ENCODE measurements at regions not wholly inside any gene's neighbourhood (a gene's known extent, or its start where the extent isn't known, plus 50 kb on each side); places are given as distances from the start of the nearest gene placed in this dataset.

GRCh38 chr4:24659241-24659961, 75.0 kb upstream of the DHX15 start:
- no peaks in the 10 kb centered on the region for H3K9me3 ChIP-seq
- no peaks in the 10 kb centered on the region for H3F3A ChIP-seq (replicated peaks; ENCODE audit: insufficient read depth)
- no peaks in the 10 kb centered on the region for H3K79me2 ChIP-seq (ENCODE audit: insufficient read depth)
- H3K36me3 ChIP-seq (replicated peaks in 1 of 2; ENCODE audit: control insufficient read depth in 1 of 2, insufficient read depth in 2 of 2, low read length in 1 of 2), result no peaks in the 10 kb centered on the region
- no peaks in the 10 kb centered on the region for H4K20me1 ChIP-seq (ENCODE audit: insufficient read depth)
- 33% methylated on average over 3 of the region's 3 CpGs for WGBS (ENCODE audit: low lambda C conversion rate)
- no peak for DNase-seq
- no peaks in the 10 kb centered on the region for H3K27me3 ChIP-seq (ENCODE audit: insufficient read depth)
- H3K9ac ChIP-seq, result no peak overlapping the region
- H2AFZ ChIP-seq (ENCODE audit: low read depth), result no peak overlapping the region
- H3K4me1 ChIP-seq (ENCODE audit: control insufficient read depth in 1 of 2, insufficient read depth in 2 of 2, low read depth in 1 of 2, low read length in 1 of 2), result no peaks in the 10 kb centered on the region
- no peak overlapping the region for H3K4me2 ChIP-seq
- H3K4me3 ChIP-seq (ENCODE audit: low read depth in 2 of 2, low read length in 1 of 2), result no peak overlapping the region
- TF ChIP-seq RXRA (IDR thresholded peaks at IDR 0.05; ENCODE audit: borderline replicate concordance, low read depth) (no peak), MEF2A (IDR thresholded peaks at IDR 0.05; ENCODE audit: borderline replicate concordance, low read depth) (no peak), EZH2phosphoT487 (IDR thresholded peaks at IDR 0.05; ENCODE audit: borderline replicate concordance, low read depth) (no peak), USF1 (IDR thresholded peaks at IDR 0.05; ENCODE audit: borderline replicate concordance, low read depth) (no peak), EP300 (IDR thresholded peaks at IDR 0.05; ENCODE audit: borderline replicate concordance in 1 of 2, low read depth in 1 of 2, low read length in 1 of 2) (no peak), GABPA (IDR thresholded peaks at IDR 0.05; ENCODE audit: low read depth) (no peak), REST (IDR thresholded peaks at IDR 0.05; ENCODE audit: low read depth, low read length) (no peak), SIN3A (IDR thresholded peaks at IDR 0.05; ENCODE audit: borderline replicate concordance, low read depth, low read length) (no peak), RAD21 (IDR thresholded peaks at IDR 0.05; ENCODE audit: low read length) (no peak), SMC3 (IDR thresholded peaks at IDR 0.05; ENCODE audit: low read depth, low read length) (no peak), NRF1 (IDR thresholded peaks at IDR 0.05; ENCODE audit: low read depth, low read length) (no peak)
- no peaks in the 10 kb centered on the region for H3K9me2 ChIP-seq
- H3K27ac ChIP-seq (ENCODE audit: low read depth in 2 of 2, low read length in 1 of 2), result no peak overlapping the region
- ChIA-PET POLR2A (no interaction called here), CTCF (no interaction called here)

GRCh38 chr4:24662056-24662455, 77.7 kb upstream of the DHX15 start:
- Histone ChIP-seq H3K9me2 (no peaks in the 10 kb centered on the region), H3K27ac (ENCODE audit: low read depth in 2 of 2, low read length in 1 of 2) (no peak overlapping the region), H3K79me2 (ENCODE audit: insufficient read depth) (no peaks in the 10 kb centered on the region), H3K4me1 (ENCODE audit: control insufficient read depth in 1 of 2, insufficient read depth in 2 of 2, low read depth in 1 of 2, low read length in 1 of 2) (no peaks in the 10 kb centered on the region), H3K4me3 (ENCODE audit: low read depth in 2 of 2, low read length in 1 of 2) (no peak overlapping the region), H3F3A (replicated peaks; ENCODE audit: insufficient read depth) (no peaks in the 10 kb centered on the region), H3K36me3 (replicated peaks in 1 of 2; ENCODE audit: control insufficient read depth in 1 of 2, insufficient read depth in 2 of 2, low read length in 1 of 2) (no peaks in the 10 kb centered on the region), H3K9me3 (no peaks in the 10 kb centered on the region), H4K20me1 (ENCODE audit: insufficient read depth) (no peaks in the 10 kb centered on the region), H3K27me3 (ENCODE audit: insufficient read depth) (no peaks in the 10 kb centered on the region; the same call in 1 of the 2 replicates), H3K9ac (no peak overlapping the region), H2AFZ (ENCODE audit: low read depth) (no peak overlapping the region), H3K4me2 (no peak overlapping the region)
- ChIA-PET POLR2A (no interaction called here), CTCF (interaction anchor here (1.4 kb wide), 1 partner anchor 25 kb away, joined by 3 read pairs; no protein-coding TSS in a partner anchor)
- TF ChIP-seq MXI1 (IDR thresholded peaks at IDR 0.05; ENCODE audit: low read depth, low read length) (no peak), ZBTB33 (IDR thresholded peaks at IDR 0.05; ENCODE audit: borderline replicate concordance, low read depth) (no peak), CHD2 (IDR thresholded peaks at IDR 0.05; ENCODE audit: low read length, partially characterized antibody) (no peak), REST (IDR thresholded peaks at IDR 0.05; ENCODE audit: low read depth, low read length) (no peak)
- WGBS (ENCODE audit: low lambda C conversion rate), result 10% methylated on average over 6 of the region's 6 CpGs
- DNase-seq, result no peak

Data from SK-N-SH (cell line).